Activated naive CD8-positive, alpha-beta T cell treated with anti-CD3 and anti-CD28 coated beads, Interleukin-2, amount 50 U/mL, for 24 hours (primary cell): ENCODE measurements at regions not wholly inside any gene's neighbourhood (a gene's known extent, or its start where the extent isn't known, plus 50 kb on each side); places are given as distances from the start of the nearest gene placed in this dataset.

Source experiments
- ATAC-seq: fragments of 150-1000 bp; cut with Tn5 transposase; one replicate; pipeline ENCODE4 v1.10.0; 2021
- DNase-seq: peaks from one replicate; pipeline ENCODE4 v3.0.0; 2021
- H3K27ac Mint-ChIP-seq: one replicate; pipeline ENCODE4 v1.8.0; 2021; ENCODE audit warnings: mild to moderate bottlenecking, mixed read lengths
- H3K27me3 Mint-ChIP-seq: one replicate; pipeline ENCODE4 v1.8.0; 2021; ENCODE audit warnings: mixed read lengths
- H3K36me3 Mint-ChIP-seq: one replicate; pipeline ENCODE4 v1.8.0; 2021; ENCODE audit warnings: low read depth, mixed read lengths
- H3K4me1 Mint-ChIP-seq: one replicate; pipeline ENCODE4 v1.8.0; 2021; ENCODE audit warnings: mixed read lengths
- H3K4me3 Mint-ChIP-seq: one replicate; pipeline ENCODE4 v1.8.0; 2021; ENCODE audit warnings: mild to moderate bottlenecking, moderate library complexity, mixed read lengths
- H3K9me3 Mint-ChIP-seq: one replicate; pipeline ENCODE4 v1.8.0; 2021; ENCODE audit warnings: mixed read lengths

- DNase-seq = no peak
- ATAC-seq = no peak
- Mint-ChIP-seq H3K36me3 (no peaks in the 10 kb centered on the region), H3K9me3 (no peaks in the 10 kb centered on the region), H3K4me3 (no peak overlapping the region), H3K27me3 (peaks cover 4% of the 10 kb centered on the region), H3K4me1 (no peaks in the 10 kb centered on the region), H3K27ac (no peak overlapping the region)
These were observed 911.6 kb downstream of the EPHA4 start for GRCh38 chr2:220660277-220661145.

- H3K27ac Mint-ChIP-seq = no peak overlapping the region
- no peak for ATAC-seq
- no peaks in the 10 kb centered on the region for H3K9me3 Mint-ChIP-seq
These were observed 909.7 kb downstream of the EPHA4 start for GRCh38 chr2:220662431-220662830.

GRCh38 chr2:220663065-220663464 lies 909.0 kb downstream of the EPHA4 start:
- no peaks in the 10 kb centered on the region for H3K4me1 Mint-ChIP-seq
- peaks cover 2% of the 10 kb centered on the region for H3K27me3 Mint-ChIP-seq
- H3K27ac Mint-ChIP-seq = no peak overlapping the region
- no peak for DNase-seq
- H3K9me3 Mint-ChIP-seq = no peaks in the 10 kb centered on the region
- H3K4me3 Mint-ChIP-seq = no peak overlapping the region
- H3K36me3 Mint-ChIP-seq = no peaks in the 10 kb centered on the region
- ATAC-seq = no peak

More at GRCh38 chr2:220662431-220662830, 909.7 kb downstream of the EPHA4 start:
- H3K27me3 Mint-ChIP-seq = peaks cover 2% of the 10 kb centered on the region
- H3K36me3 Mint-ChIP-seq = no peaks in the 10 kb centered on the region
- H3K4me3 Mint-ChIP-seq = no peak overlapping the region
- no peaks in the 10 kb centered on the region for H3K4me1 Mint-ChIP-seq
- DNase-seq = no peak

- Mint-ChIP-seq H3K4me1 (no peaks in the 10 kb centered on the region), H3K9me3 (no peaks in the 10 kb centered on the region), H3K27me3 (peaks cover 2% of the 10 kb centered on the region), H3K36me3 (no peaks in the 10 kb centered on the region), H3K27ac (no peak overlapping the region), H3K4me3 (no peak overlapping the region)
- DNase-seq = no peak
- ATAC-seq = no peak
These were observed 907.6 kb downstream of the EPHA4 start for GRCh38 chr2:220664272-220665107.

- Mint-ChIP-seq H3K27ac (no peak overlapping the region), H3K27me3 (peaks cover 2% of the 10 kb centered on the region), H3K4me3 (no peak overlapping the region), H3K9me3 (no peaks in the 10 kb centered on the region), H3K4me1 (no peaks in the 10 kb centered on the region), H3K36me3 (no peaks in the 10 kb centered on the region)
- DNase-seq = no peak
- ATAC-seq = no peak
These were observed 907.0 kb downstream of the EPHA4 start for GRCh38 chr2:220665108-220665471.

GRCh38 chr2:220669324-220669723 lies 902.8 kb downstream of the EPHA4 start:
- no peak overlapping the region for H3K4me3 Mint-ChIP-seq
- no peak for DNase-seq
- H3K4me1 Mint-ChIP-seq = no peaks in the 10 kb centered on the region
- H3K9me3 Mint-ChIP-seq = no peaks in the 10 kb centered on the region
- peaks cover 9% of the 10 kb centered on the region for H3K27me3 Mint-ChIP-seq
- H3K27ac Mint-ChIP-seq = no peak overlapping the region
- ATAC-seq = no peak
- no peaks in the 10 kb centered on the region for H3K36me3 Mint-ChIP-seq

- Mint-ChIP-seq H3K4me1 (no peaks in the 10 kb centered on the region), H3K27me3 (peaks cover 9% of the 10 kb centered on the region), H3K36me3 (no peaks in the 10 kb centered on the region), H3K4me3 (no peak overlapping the region), H3K27ac (no peak overlapping the region), H3K9me3 (no peaks in the 10 kb centered on the region)
- ATAC-seq = no peak
- DNase-seq = no peak
These were observed 901.6 kb downstream of the EPHA4 start for GRCh38 chr2:220670511-220670910.

- Mint-ChIP-seq H3K9me3 (no peaks in the 10 kb centered on the region), H3K4me3 (no peak overlapping the region), H3K27me3 (peaks cover 9% of the 10 kb centered on the region), H3K4me1 (no peaks in the 10 kb centered on the region), H3K27ac (no peak overlapping the region), H3K36me3 (no peaks in the 10 kb centered on the region)
- DNase-seq (no peak), ATAC-seq (no peak)
These were observed 898.8 kb downstream of the EPHA4 start for GRCh38 chr2:220673151-220673874.

GRCh38 chr2:220674033-220674432 lies 898.1 kb downstream of the EPHA4 start:
- no peaks in the 10 kb centered on the region for H3K9me3 Mint-ChIP-seq
- H3K27me3 Mint-ChIP-seq = peaks cover 9% of the 10 kb centered on the region
- H3K36me3 Mint-ChIP-seq = no peaks in the 10 kb centered on the region
- no peak overlapping the region for H3K27ac Mint-ChIP-seq
- no peaks in the 10 kb centered on the region for H3K4me1 Mint-ChIP-seq
- ATAC-seq = no peak
- H3K4me3 Mint-ChIP-seq = no peak overlapping the region
- DNase-seq = no peak

GRCh38 chr2:220676695-220677094 lies 895.4 kb downstream of the EPHA4 start:
- no peaks in the 10 kb centered on the region for H3K9me3 Mint-ChIP-seq
- no peaks in the 10 kb centered on the region for H3K4me1 Mint-ChIP-seq
- ATAC-seq = no peak
- no peak overlapping the region for H3K4me3 Mint-ChIP-seq
- H3K27me3 Mint-ChIP-seq = peaks cover 5% of the 10 kb centered on the region
- no peak overlapping the region for H3K27ac Mint-ChIP-seq
- no peak for DNase-seq
- H3K36me3 Mint-ChIP-seq = no peaks in the 10 kb centered on the region

- Mint-ChIP-seq H3K9me3 (no peaks in the 10 kb centered on the region), H3K27ac (no peak overlapping the region), H3K4me3 (no peak overlapping the region), H3K27me3 (no peaks in the 10 kb centered on the region), H3K36me3 (no peaks in the 10 kb centered on the region), H3K4me1 (no peaks in the 10 kb centered on the region)
- DNase-seq (no peak), ATAC-seq (no peak)
These were observed 893.2 kb downstream of the EPHA4 start for GRCh38 chr2:220678943-220679342.

GRCh38 chr2:220682616-220683015 lies 889.5 kb downstream of the EPHA4 start:
- Mint-ChIP-seq H3K27me3 (peaks cover 8% of the 10 kb centered on the region), H3K9me3 (no peaks in the 10 kb centered on the region), H3K4me1 (peaks cover 1% of the 10 kb centered on the region), H3K4me3 (no peak overlapping the region), H3K27ac (no peak overlapping the region), H3K36me3 (no peaks in the 10 kb centered on the region)
- DNase-seq (no peak), ATAC-seq (no peak)

- H3K27ac Mint-ChIP-seq = no peak overlapping the region
- DNase-seq (no peak), ATAC-seq (no peak)
- H3K9me3 Mint-ChIP-seq = no peaks in the 10 kb centered on the region
- H3K36me3 Mint-ChIP-seq = no peaks in the 10 kb centered on the region
- peaks cover 8% of the 10 kb centered on the region for H3K27me3 Mint-ChIP-seq
- H3K4me3 Mint-ChIP-seq = no peak overlapping the region
- peaks cover 1% of the 10 kb centered on the region for H3K4me1 Mint-ChIP-seq
These were observed 888.0 kb downstream of the EPHA4 start for GRCh38 chr2:220684099-220684498.

- DNase-seq = peak; percentile 58
- no peaks in the 10 kb centered on the region for H3K9me3 Mint-ChIP-seq
- H3K4me3 Mint-ChIP-seq = no peak overlapping the region
- H3K36me3 Mint-ChIP-seq = no peaks in the 10 kb centered on the region
- no peak for ATAC-seq
- H3K27ac Mint-ChIP-seq = no peak overlapping the region
- peaks cover 1% of the 10 kb centered on the region for H3K4me1 Mint-ChIP-seq
- peaks cover 10% of the 10 kb centered on the region for H3K27me3 Mint-ChIP-seq
These were observed 884.8 kb downstream of the EPHA4 start for GRCh38 chr2:220687231-220687843.
